GM21717 (cell line): ENCODE measurements at regions not wholly inside any gene's neighbourhood (a gene's known extent, or its start where the extent isn't known, plus 50 kb on each side); places are given as distances from the start of the nearest gene placed in this dataset.

Experiments
- ATAC-seq: cut with Tn5 transposase; IDR thresholded peaks from one replicate; pipeline ENCODE4 v1.9.1; 2021; ENCODE audit warnings: mild to moderate bottlenecking, moderate library complexity; ENCODE audit not compliant: unreplicated experiment

DNA sequence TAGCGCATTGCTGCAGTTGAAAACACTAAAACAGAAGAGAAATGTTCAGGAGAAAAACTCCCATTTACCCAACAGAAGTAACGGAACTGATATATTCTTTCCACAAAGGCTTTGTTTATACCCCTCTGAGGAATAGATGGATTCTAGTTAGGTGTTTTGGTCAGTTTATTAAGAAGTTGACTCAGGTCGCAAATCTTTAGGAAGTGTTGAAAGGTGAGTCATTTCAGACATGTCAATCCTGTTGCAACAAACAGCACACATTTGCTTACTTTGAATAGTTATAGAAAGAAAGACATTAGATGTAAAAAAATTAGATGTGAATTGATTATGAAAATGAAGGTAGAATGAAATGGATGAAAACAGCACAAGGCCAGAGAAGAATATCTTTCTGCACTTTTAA lies 941.0 kb downstream of the KCNJ2 start:
- ATAC-seq = no peak

DNA sequence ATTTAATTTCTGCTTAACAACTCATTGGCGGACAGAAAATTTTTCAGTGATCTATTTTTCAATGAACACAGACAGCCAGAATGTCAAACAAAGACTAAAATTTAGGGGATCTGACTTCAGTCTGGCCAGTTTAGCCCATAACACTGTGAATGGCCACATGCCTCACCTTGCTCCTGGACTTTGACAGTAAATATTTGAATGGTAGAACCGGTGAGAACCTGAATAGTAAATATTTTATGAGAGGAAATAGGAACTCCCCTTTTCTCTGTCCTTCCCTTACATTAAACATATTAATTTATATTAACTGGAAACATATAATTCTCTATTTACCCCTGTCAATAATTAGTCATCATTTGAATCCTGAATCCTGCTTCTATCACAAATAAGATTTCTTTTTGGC lies 942.1 kb downstream of the KCNJ2 start:
- ATAC-seq = no peak

GRCh38 chr17:71111934-71112333 lies 942.6 kb downstream of the KCNJ2 start:
- ATAC-seq = no peak

- ATAC-seq = no peak
These were observed 944.0 kb downstream of the KCNJ2 start for GRCh38 chr17:71113347-71113746.

- no peak for ATAC-seq
These were observed 945.8 kb downstream of the KCNJ2 start for GRCh38 chr17:71114911-71115668.

- ATAC-seq = no peak
These were observed 946.3 kb downstream of the KCNJ2 start for GRCh38 chr17:71115669-71115972.

DNA sequence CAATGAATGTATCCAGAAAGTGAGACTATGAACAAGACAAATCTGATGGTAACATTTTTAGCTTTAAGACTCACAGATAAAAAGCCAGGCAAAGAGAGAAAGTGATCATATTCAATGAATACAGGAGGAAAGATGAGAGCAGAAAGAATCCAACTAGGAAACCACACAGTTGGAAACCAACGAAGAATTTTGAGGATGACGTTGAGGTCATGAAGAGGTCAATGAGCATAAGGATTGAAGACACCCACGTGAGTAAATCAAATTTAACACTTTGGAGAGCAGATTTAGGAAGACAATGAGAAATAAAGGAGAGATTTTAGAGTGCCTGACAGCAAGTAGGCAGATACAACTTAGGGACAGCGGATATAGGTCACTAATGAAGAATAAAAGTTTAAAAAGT lies 948.1 kb downstream of the KCNJ2 start:
- no peak for ATAC-seq

DNA sequence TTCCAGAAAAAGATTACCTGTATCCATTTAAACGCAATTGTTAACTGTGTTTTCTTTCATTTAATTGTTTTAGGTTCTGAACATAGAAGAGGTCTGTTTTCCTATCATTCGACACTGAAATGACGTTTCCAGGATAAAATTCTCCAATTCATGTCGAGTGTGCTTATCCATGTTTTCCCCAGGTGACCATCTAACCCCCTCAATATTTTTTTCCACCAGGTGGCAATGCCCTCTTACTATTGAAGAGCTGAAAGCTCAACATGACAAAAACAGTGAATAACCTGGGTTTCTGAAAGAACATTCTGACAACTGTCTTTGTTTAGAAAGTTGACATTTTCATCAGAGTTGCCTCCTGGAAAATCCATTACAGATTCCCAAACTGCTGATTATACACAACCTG lies 948.7 kb downstream of the KCNJ2 start:
- no peak for ATAC-seq

DNA sequence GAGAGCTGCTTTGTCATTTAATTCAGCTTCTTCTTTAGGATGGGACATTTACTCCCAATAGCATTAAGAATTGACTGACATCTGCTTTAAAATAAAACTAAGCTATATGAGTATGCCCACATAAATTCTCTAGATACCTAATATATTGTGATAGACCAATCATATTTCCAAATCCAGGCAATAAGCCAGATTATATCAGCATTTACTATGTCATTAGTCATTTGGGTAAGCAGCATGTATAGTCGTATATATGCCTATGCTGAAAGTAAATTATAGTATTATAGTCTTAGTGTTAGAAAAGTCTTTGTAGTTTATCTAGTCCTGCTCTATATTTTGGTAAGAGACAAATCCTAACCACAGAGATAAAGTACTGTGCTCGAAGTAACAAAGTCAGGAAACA lies 958.1 kb downstream of the KCNJ2 start:
- no peak for ATAC-seq

GRCh38 chr17:71142333-71142732 lies 973.0 kb downstream of the KCNJ2 start:
- no peak for ATAC-seq

DNA sequence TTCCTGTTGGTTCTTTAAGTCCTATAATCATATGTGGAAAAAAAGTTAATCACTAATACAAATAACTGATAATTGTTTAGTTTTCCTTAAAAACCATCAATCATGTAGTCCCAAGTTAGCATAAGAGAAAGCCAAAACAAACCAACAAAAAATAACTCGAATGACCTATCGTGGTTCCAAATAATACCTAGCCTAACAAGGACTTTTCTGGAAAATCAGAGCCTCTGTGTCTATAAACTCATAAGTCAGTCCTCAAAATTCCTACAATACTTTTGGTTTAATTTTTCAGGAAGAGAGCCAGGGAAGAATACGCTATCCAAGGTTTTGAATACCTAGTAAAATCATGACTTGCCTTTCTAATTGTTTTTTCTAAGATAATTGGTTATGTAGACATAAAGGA lies 975.3 kb upstream of the SOX9 start:
- no peak for ATAC-seq

GRCh38 chr17:71147906-71148305 lies 972.9 kb upstream of the SOX9 start:
- no peak for ATAC-seq

DNA sequence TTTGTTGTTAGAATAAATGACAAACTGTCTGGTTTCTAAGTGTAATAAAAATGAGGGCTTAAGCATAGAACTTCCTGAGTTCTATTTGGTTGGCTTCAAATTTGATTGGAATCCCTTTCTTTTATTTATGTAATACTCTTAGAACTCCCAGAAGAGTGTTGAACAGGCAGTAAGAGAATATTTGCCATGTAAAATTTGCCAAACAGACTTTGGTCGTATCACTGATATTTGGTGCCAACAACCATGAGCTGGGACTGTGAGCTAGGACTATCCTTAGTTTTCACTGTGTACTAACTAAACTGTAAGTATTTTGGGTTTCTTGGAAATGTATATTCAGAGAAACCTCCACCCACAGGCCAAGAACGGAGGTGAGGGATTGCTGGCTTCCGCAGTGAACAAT lies 971.2 kb upstream of the SOX9 start:
- no peak for ATAC-seq

- no peak for ATAC-seq
These were observed 963.5 kb upstream of the SOX9 start for GRCh38 chr17:71157297-71157696.

DNA sequence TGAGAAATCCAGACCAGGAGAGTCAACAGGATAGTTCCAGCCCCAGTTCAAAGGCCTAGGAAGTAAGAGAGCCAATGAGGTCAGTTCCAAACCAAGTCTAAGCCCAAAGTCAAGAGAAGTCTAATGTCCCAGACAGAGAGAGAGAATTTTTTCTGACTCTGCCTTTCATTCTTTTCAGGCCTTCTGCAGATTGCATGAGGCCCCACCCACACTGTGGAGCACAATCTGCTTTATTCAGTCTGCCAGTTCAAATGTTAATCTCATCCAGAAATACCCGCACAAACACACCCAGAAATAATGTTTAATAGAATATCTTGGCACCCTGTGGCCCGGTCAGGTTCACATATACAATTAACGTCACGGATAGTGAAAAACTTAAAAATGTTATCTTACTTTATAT lies 962.4 kb upstream of the SOX9 start:
- ATAC-seq = no peak

DNA sequence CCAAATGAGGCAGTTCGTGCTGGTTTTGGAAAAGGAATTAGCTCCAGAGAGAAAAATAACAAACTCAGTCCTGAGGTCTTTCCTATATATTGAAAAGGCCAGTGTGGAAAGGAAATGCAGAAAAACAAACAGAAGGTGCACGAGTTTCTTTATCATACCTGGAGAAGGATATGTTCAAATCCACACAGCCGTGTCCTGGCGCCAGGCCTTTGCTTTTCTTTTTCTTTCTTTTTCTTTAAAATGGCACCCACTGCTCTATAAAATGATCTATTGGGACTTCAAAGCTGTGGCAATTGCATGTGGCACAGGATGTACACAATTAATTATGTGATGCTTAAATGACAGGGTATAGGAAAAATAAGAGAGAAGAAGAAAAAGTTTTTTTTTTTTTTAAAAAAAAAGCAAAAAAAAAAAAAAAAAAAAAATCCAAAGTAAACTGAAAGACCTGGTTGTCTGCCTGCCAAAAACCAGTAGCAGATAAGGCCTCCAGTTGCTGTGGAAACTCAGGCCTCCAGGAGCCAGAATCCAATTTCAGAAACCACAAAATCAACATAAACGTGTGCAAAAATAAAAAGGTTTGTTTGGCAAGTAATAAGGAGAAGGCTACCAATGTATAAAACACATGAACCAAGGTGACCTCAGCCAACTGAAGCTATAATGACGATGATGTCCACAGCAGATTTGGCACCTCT lies 957.6 kb upstream of the SOX9 start:
- ATAC-seq = no peak

GRCh38 chr17:71163813-71164122 lies 957.1 kb upstream of the SOX9 start:
- ATAC-seq = no peak

DNA sequence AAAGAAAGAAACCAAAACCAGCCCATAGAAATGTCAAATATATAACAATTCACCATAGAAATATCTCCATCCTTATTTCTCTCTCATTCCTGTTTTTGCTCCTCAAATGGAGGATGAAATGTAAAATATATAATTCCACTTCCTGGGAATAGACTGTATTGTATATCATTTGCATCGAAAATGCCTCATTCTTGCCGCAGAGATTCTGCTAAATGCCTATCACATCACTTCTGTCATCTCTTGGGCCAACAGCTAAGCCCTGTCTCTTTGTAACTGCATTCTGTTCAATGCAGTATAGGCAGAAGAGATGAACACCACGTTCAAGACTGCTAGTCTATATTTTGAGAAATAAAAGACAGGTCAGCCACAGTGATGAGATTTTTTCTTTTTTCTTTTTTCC lies 956.3 kb upstream of the SOX9 start:
- ATAC-seq = no peak

DNA sequence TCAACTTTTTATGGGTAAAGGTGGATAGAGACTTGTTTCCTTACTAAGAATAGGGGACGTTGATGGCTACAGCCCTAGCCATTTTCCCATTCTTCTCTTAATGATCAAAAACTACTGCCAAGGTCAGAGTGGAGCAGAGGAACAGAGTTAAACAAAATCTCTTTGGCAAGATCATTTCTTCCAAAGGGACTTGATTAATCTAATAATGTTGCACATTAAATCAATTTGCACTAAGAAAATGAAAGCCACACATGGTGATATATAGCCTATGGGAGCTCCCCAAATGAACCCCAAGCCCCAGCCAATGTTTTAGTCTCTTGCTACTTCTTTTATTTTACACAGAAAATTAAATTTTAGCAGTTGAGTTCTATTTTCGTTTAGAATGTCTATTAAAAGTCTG lies 954.5 kb upstream of the SOX9 start:
- ATAC-seq = no peak

DNA sequence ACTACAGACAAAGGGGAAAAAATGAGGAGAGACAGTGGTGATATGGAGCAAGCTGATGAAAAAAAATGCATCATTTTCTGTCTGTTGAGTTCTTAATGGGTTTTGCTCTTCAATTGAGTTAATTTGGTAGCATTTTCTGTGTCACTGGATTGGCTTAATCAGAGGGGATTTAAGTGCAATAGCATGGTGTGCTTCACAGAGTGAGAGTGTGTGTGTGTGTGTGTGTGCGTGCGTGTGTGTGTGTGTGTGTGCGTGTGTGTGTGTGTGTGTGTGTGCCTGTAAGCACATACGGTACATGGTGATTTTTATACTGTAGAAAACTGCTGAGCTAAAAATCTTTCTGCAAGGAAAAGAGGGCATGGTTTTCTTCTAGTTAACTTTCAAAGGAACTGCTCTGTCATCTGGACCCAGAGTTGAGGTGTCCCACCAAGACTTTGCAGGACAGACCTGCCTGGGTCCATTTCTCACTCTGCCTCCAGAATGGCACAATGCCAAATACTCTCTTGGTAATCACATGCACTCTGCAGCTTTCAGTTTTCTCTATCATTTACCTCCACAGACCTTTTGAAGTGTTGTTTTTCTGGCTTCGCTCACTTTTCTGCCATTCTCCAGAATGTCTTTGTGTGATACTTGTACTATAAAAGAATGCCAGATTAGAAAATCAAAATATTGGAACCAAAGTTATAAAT lies 952.6 kb upstream of the SOX9 start:
- ATAC-seq = no peak

DNA sequence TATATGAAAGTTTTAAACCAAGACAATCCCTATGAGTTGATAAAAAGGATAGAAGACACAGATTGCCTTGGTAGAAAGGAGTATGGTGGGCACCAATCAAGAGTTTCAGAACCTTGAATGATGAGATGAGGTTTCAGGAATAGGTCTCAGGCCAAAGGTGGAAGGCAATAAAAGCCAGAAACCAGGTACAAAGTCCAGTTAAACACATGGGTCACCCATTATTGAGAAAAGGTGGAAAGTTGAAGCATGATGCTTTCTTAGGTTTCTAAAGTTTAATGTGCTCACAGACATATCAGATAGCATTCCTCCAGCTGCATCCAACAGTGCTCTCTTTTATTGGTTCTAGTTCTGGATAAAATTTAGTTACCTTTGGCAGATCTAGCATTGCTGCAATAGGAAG lies 950.8 kb upstream of the SOX9 start:
- ATAC-seq = no peak

DNA sequence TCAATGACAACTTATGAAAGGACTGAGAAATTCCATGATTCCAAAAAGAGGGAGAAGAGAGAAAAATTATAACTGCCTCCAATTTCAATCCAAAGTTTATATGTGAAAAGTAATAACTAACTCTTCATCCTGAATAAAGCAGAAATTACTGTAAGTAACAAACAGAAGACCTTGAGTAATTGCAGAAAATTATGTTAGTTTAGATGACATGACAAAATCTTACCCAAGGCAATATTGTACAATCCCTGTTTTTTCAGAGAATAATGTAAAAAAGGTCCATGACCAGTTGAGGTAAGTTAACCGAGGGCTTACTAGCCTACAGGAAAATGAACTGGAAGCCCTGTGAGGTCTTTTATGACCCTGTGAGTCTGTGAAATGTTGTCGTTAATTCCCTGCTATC lies 949.5 kb upstream of the SOX9 start:
- no peak for ATAC-seq

DNA sequence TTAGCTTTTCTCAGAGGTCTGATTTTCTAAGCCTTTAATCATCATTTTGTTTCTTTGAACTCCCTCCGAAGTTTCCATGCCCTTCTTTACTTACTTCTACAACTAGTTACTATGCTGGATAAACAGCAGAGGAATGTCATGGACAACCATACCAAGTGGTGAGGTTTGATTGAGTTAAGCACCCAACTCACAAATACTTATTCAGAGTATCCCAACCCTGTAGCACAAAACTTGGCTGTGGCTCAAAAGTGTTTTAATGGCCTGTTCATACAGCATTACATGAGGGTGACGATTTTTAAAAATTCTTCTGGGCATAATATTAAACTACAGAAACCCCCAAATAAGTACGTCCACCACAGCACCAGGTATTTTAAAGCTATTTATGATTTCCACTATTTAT lies 946.8 kb upstream of the SOX9 start:
- ATAC-seq = no peak
